Fibroblast of skin of right biceps (primary cell): ENCODE measurements at regions not wholly inside any gene's neighbourhood (a gene's known extent, or its start where the extent isn't known, plus 50 kb on each side); places are given as distances from the start of the nearest gene placed in this dataset.

ENCODE experiments used
- DNase-seq: peaks from one replicate; pipeline ENCODE4 v3.0.0-alpha.2; 2013

- no peak for DNase-seq
Observed at GRCh38 chr3:145760036-145760435, 400.9 kb downstream of the PLOD2 start.

- DNase-seq = no peak
Observed at GRCh38 chr3:145767909-145768308, 393.1 kb downstream of the PLOD2 start.

GRCh38 chr3:145776782-145777408 is 384.1 kb downstream of the PLOD2 start:
- peak; percentile 61 for DNase-seq

- no peak for DNase-seq
Observed at GRCh38 chr3:145780301-145780700, 380.7 kb downstream of the PLOD2 start.

GRCh38 chr3:145785668-145786067 is 375.3 kb downstream of the PLOD2 start:
- DNase-seq = no peak

- no peak for DNase-seq
Observed at GRCh38 chr3:145798007-145798406, 363.0 kb downstream of the PLOD2 start.

- no peak for DNase-seq
Observed at GRCh38 chr3:145798696-145799537, 362.1 kb downstream of the PLOD2 start.

- no peak for DNase-seq
Observed at GRCh38 chr3:145801696-145802095, 359.3 kb downstream of the PLOD2 start.

GRCh38 chr3:145807990-145808389 is 353.0 kb downstream of the PLOD2 start:
- peak; percentile 61 for DNase-seq

GRCh38 chr3:145812391-145812790 is 348.6 kb downstream of the PLOD2 start:
- no peak for DNase-seq

GRCh38 chr3:145815707-145816413 is 345.1 kb downstream of the PLOD2 start:
- peak; percentile 7 for DNase-seq

GRCh38 chr3:145817870-145818483 is 343.0 kb downstream of the PLOD2 start:
- DNase-seq = no peak

- DNase-seq = peak; percentile 64
Observed at GRCh38 chr3:145820170-145820569, 340.8 kb downstream of the PLOD2 start.

- DNase-seq = no peak
Observed at GRCh38 chr3:145842294-145842902, 318.6 kb downstream of the PLOD2 start.

GRCh38 chr3:145843561-145843960 is 317.4 kb downstream of the PLOD2 start:
- DNase-seq = no peak

- no peak for DNase-seq
Observed at GRCh38 chr3:145849115-145849514, 311.9 kb downstream of the PLOD2 start.

GRCh38 chr3:145854499-145854898 is 306.5 kb downstream of the PLOD2 start:
- no peak for DNase-seq

- DNase-seq = no peak
Observed at GRCh38 chr3:145857956-145858355, 303.0 kb downstream of the PLOD2 start.

- no peak for DNase-seq
Observed at GRCh38 chr3:145864336-145864735, 296.6 kb downstream of the PLOD2 start.

GRCh38 chr3:145865399-145866018 is 295.5 kb downstream of the PLOD2 start:
- no peak for DNase-seq

- no peak for DNase-seq
Observed at GRCh38 chr3:145869958-145870357, 291.0 kb downstream of the PLOD2 start.

- peak; percentile 64 for DNase-seq
Observed at GRCh38 chr3:145882436-145882835, 278.5 kb downstream of the PLOD2 start.
